Activated B cell treated with CpG ODN at 0.5 μM for 24 hours (primary cell): ENCODE measurements at regions not wholly inside any gene's neighbourhood (a gene's known extent, or its start where the extent isn't known, plus 50 kb on each side); places are given as distances from the start of the nearest gene placed in this dataset.

Source experiments
- ATAC-seq: fragments of 200-7000 bp; cut with Tn5 transposase; one replicate; pipeline ENCODE4 v1.10.0; 2021; ENCODE audit warnings: low read depth, mild to moderate bottlenecking, moderate library complexity
- CTCF ChIA-PET: fragments of 350-600 bp; sonication (Branson Sonifier 250); formaldehyde crosslinking; loops from one replicate; lab custom pipeline; 2021; ENCODE audit warnings: antibody characterized with exemption; lab: Charles Lee
- POLR2A ChIA-PET: fragments of 350-600 bp; sonication (Branson Sonifier 250); formaldehyde crosslinking; loops from one replicate; lab custom pipeline; 2021; ENCODE audit warnings: antibody characterized with exemption; lab: Charles Lee
- DNase-seq: peaks from one replicate; pipeline ENCODE4 v3.0.0; 2022
- H3K27ac Mint-ChIP-seq: one replicate; pipeline ENCODE4 v1.8.0; 2020; ENCODE audit warnings: mixed read lengths
- H3K27me3 Mint-ChIP-seq: one replicate; pipeline ENCODE4 v1.8.0; 2021; ENCODE audit warnings: mixed read lengths
- H3K36me3 Mint-ChIP-seq: one replicate; pipeline ENCODE4 v1.8.0; 2021; ENCODE audit warnings: low read depth, mixed read lengths
- H3K4me1 Mint-ChIP-seq: one replicate; pipeline ENCODE4 v1.8.0; 2021; ENCODE audit warnings: mixed read lengths
- H3K4me3 Mint-ChIP-seq: one replicate; pipeline ENCODE4 v1.8.0; 2020; ENCODE audit warnings: mild to moderate bottlenecking, mixed read lengths
- H3K9me3 Mint-ChIP-seq: one replicate; pipeline ENCODE4 v1.8.0; 2020; ENCODE audit warnings: mixed read lengths
- CTCF ChIP-seq: fragments of 200-600 bp; IDR thresholded peaks from one replicate; pipeline ENCODE4 v1.8.0; 2022; ENCODE audit warnings: antibody characterized with exemption, mild to moderate bottlenecking
- intact Hi-C: fragments of 100-400 bp; cut with micrococcal nuclease; formaldehyde crosslinking; loops from one replicate; pipeline ENCODE4 v1.15.1; 2024

GRCh38 chr3:194879126-194879877, 193.6 kb downstream of the FAM43A start:
- POLR2A ChIA-PET, result interaction anchor here (0.6 to 1.1 kb wide), 2 partner anchors 8 to 28 kb away, joined by 3 read pairs; no protein-coding TSS in a partner anchor
- H3K4me3 Mint-ChIP-seq, result no peak overlapping the region
- TF ChIP-seq CTCF, result no peak
- intact Hi-C loops, result loop anchor here (10.0 kb wide), 1 partner anchor 225 kb away; no protein-coding TSS in a partner anchor
- no peaks in the 10 kb centered on the region for H3K36me3 Mint-ChIP-seq
- H3K9me3 Mint-ChIP-seq, result peaks cover 7% of the 10 kb centered on the region
- H3K27ac Mint-ChIP-seq, result peak overlapping the region; percentile 6
- no peak for DNase-seq
- peaks cover 13% of the 10 kb centered on the region for H3K4me1 Mint-ChIP-seq
- CTCF ChIA-PET, result interaction anchor here (1.7 kb wide), 1 partner anchor 191 kb away, joined by 5 read pairs; no protein-coding TSS in a partner anchor
- peak; percentile 58 for ATAC-seq
- peaks cover 7% of the 10 kb centered on the region for H3K27me3 Mint-ChIP-seq

- Mint-ChIP-seq H3K4me1 (peaks cover 13% of the 10 kb centered on the region), H3K27me3 (peaks cover 5% of the 10 kb centered on the region), H3K36me3 (no peaks in the 10 kb centered on the region), H3K9me3 (peaks cover 9% of the 10 kb centered on the region), H3K4me3 (no peak overlapping the region), H3K27ac (no peak overlapping the region)
- CTCF ChIA-PET, result no interaction called here
- POLR2A ChIA-PET, result interaction anchor here (0.5 to 1.1 kb wide), 2 partner anchors 9 to 23 kb away, joined by 3 read pairs; no protein-coding TSS in a partner anchor
- no peak for ATAC-seq
- intact Hi-C loops, result loop anchor here (10.0 kb wide), 1 partner anchor 225 kb away; no protein-coding TSS in a partner anchor
- TF ChIP-seq CTCF, result no peak
- no peak for DNase-seq
Measured at GRCh38 chr3:194879991-194880939, 194.6 kb downstream of the FAM43A start.

GRCh38 chr3:194880940-194881925, 195.6 kb downstream of the FAM43A start:
- Mint-ChIP-seq H3K27me3 (peaks cover 5% of the 10 kb centered on the region), H3K9me3 (peaks cover 10% of the 10 kb centered on the region), H3K4me3 (no peak overlapping the region), H3K36me3 (no peaks in the 10 kb centered on the region), H3K27ac (no peak overlapping the region), H3K4me1 (peaks cover 16% of the 10 kb centered on the region)
- intact Hi-C loops, result no loop called here
- ChIA-PET CTCF (no interaction called here), POLR2A (interaction anchor here (0.5 kb wide), 1 partner anchor 24 kb away, joined by 3 read pairs; no protein-coding TSS in a partner anchor)
- no peak for ATAC-seq
- no peak for TF ChIP-seq CTCF
- no peak for DNase-seq

- Mint-ChIP-seq H3K36me3 (no peaks in the 10 kb centered on the region), H3K27me3 (no peaks in the 10 kb centered on the region), H3K9me3 (peaks cover 19% of the 10 kb centered on the region), H3K27ac (no peak overlapping the region), H3K4me3 (no peak overlapping the region), H3K4me1 (peaks cover 10% of the 10 kb centered on the region)
- ATAC-seq, result no peak
- TF ChIP-seq CTCF, result no peak
- POLR2A ChIA-PET, result no interaction called here
- intact Hi-C loops, result no loop called here
- CTCF ChIA-PET, result interaction anchor here (0.9 kb wide), 1 partner anchor 202 kb away, joined by 3 read pairs; no protein-coding TSS in a partner anchor
- no peak for DNase-seq
Measured at GRCh38 chr3:194884649-194885315, 199.1 kb downstream of the FAM43A start.
